ENCODE measurements at regions not wholly inside any gene's neighbourhood (a gene's known extent, or its start where the extent isn't known, plus 50 kb on each side); places are given as distances from the start of the nearest gene placed in this dataset.

- no peaks in the 10 kb centered on the region for H3K27me3 ChIP-seq (ENCODE audit: low read length)
- H3K79me2 ChIP-seq (ENCODE audit: insufficient read depth, low read length), result no peaks in the 10 kb centered on the region
- no peak overlapping the region for H3K4me3 ChIP-seq (ENCODE audit: insufficient read depth, low read length, poor library complexity, severe bottlenecking)
- H3F3A ChIP-seq (ENCODE audit: insufficient read depth), result no peaks in the 10 kb centered on the region
- no peak overlapping the region for H2AFZ ChIP-seq (ENCODE audit: low read depth, low read length, severe bottlenecking)
- no peak overlapping the region for H3K9ac ChIP-seq (ENCODE audit: low read length)
- H3K4me2 ChIP-seq (ENCODE audit: low read depth, low read length, poor library complexity, severe bottlenecking), result no peak overlapping the region
- no peaks in the 10 kb centered on the region for H3K9me3 ChIP-seq (ENCODE audit: insufficient read depth, low read length)
- no peak for TF ChIP-seq CTCF (IDR thresholded peaks at IDR 0.05; ENCODE audit: insufficient read depth, low read length, poor library complexity, severe bottlenecking)
- no peak for TF ChIP-seq EZH2phosphoT487 (conservative IDR thresholded peaks at IDR 0.05; ENCODE audit: low read length)
- H3K9me2 ChIP-seq (replicated peaks; ENCODE audit: insufficient read depth, low read length), result no peaks in the 10 kb centered on the region
- H3K27ac ChIP-seq (ENCODE audit: low read depth, low read length), result no peak overlapping the region
- H3K36me3 ChIP-seq (ENCODE audit: low read length), result no peaks in the 10 kb centered on the region
- no peaks in the 10 kb centered on the region for H4K20me1 ChIP-seq (ENCODE audit: low read depth, low read length)
These were observed 761.1 kb upstream of the MMS22L start for GRCh38 chr6:98044151-98044561.

- Histone ChIP-seq H3K27me3 (ENCODE audit: low read length) (no peaks in the 10 kb centered on the region), H3K9ac (ENCODE audit: low read length) (no peak overlapping the region), H3K4me3 (ENCODE audit: insufficient read depth, low read length, poor library complexity, severe bottlenecking) (no peak overlapping the region), H3K27ac (ENCODE audit: low read depth, low read length) (no peak overlapping the region), H3K9me3 (ENCODE audit: insufficient read depth, low read length) (no peaks in the 10 kb centered on the region), H3F3A (ENCODE audit: insufficient read depth) (no peaks in the 10 kb centered on the region), H3K36me3 (ENCODE audit: low read length) (no peaks in the 10 kb centered on the region), H3K9me2 (replicated peaks; ENCODE audit: insufficient read depth, low read length) (no peaks in the 10 kb centered on the region), H2AFZ (ENCODE audit: low read depth, low read length, severe bottlenecking) (no peak overlapping the region), H4K20me1 (ENCODE audit: low read depth, low read length) (no peaks in the 10 kb centered on the region), H3K79me2 (ENCODE audit: insufficient read depth, low read length) (no peaks in the 10 kb centered on the region), H3K4me2 (ENCODE audit: low read depth, low read length, poor library complexity, severe bottlenecking) (no peak overlapping the region)
- TF ChIP-seq EZH2phosphoT487 (conservative IDR thresholded peaks at IDR 0.05; ENCODE audit: low read length) (no peak), CTCF (IDR thresholded peaks at IDR 0.05; ENCODE audit: insufficient read depth, low read length, poor library complexity, severe bottlenecking) (no peak)
These were observed 761.9 kb upstream of the MMS22L start for GRCh38 chr6:98044791-98045470.

- no peaks in the 10 kb centered on the region for H3K79me2 ChIP-seq (ENCODE audit: insufficient read depth, low read length)
- H3K9me3 ChIP-seq (ENCODE audit: insufficient read depth, low read length), result no peaks in the 10 kb centered on the region
- no peaks in the 10 kb centered on the region for H3K27me3 ChIP-seq (ENCODE audit: low read length)
- H3K9me2 ChIP-seq (replicated peaks; ENCODE audit: insufficient read depth, low read length), result no peaks in the 10 kb centered on the region
- TF ChIP-seq CTCF (IDR thresholded peaks at IDR 0.05; ENCODE audit: insufficient read depth, low read length, poor library complexity, severe bottlenecking), result no peak
- TF ChIP-seq EZH2phosphoT487 (conservative IDR thresholded peaks at IDR 0.05; ENCODE audit: low read length), result no peak
- H3K27ac ChIP-seq (ENCODE audit: low read depth, low read length), result no peak overlapping the region
- H3K4me2 ChIP-seq (ENCODE audit: low read depth, low read length, poor library complexity, severe bottlenecking), result no peak overlapping the region
- H2AFZ ChIP-seq (ENCODE audit: low read depth, low read length, severe bottlenecking), result no peak overlapping the region
- no peak overlapping the region for H3K9ac ChIP-seq (ENCODE audit: low read length)
- H4K20me1 ChIP-seq (ENCODE audit: low read depth, low read length), result no peaks in the 10 kb centered on the region
- H3K36me3 ChIP-seq (ENCODE audit: low read length), result no peaks in the 10 kb centered on the region
- no peak overlapping the region for H3K4me3 ChIP-seq (ENCODE audit: insufficient read depth, low read length, poor library complexity, severe bottlenecking)
- H3F3A ChIP-seq (ENCODE audit: insufficient read depth), result no peaks in the 10 kb centered on the region
These were observed 764.1 kb upstream of the MMS22L start for GRCh38 chr6:98047164-98047563.
